Hypothalamus (tissue), 51 donors: ENCODE measurements at regions not wholly inside any gene's neighbourhood (a gene's known extent, or its start where the extent isn't known, plus 50 kb on each side); places are given as distances from the start of the nearest gene placed in this dataset.
"Not testable (repeated sequence)": the region's sequence is repeated elsewhere in the genome, so short reads cannot be mapped to it uniquely, and the experiment has no call there.

Experiments
- DNase-seq, 51 donors: peaks; one replicate each; lab custom pipeline; 2025; lab: John Stamatoyannopoulos, UW

DNA sequence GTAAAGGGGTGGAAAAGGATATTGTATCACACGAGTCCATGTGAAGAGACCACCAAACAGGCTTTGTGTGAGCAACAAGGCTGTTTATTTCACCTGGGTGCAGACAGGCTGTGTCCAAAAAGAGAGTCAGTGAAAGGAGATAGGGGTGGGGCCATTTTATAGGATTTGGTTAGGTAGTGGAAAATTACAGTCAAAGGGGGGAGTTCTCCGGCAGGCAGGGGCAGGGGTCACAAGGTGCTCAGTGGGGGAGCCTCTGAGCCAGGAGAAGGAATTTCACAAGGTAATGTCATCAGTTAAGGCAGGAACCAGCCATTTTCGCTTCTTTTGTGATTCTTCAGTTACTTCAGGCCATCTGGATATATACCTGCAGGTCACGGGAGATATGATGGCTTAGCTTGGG, 104.7 kb upstream of the SPATS2L start:
- not testable (repeated sequence) for DNase-seq

DNA sequence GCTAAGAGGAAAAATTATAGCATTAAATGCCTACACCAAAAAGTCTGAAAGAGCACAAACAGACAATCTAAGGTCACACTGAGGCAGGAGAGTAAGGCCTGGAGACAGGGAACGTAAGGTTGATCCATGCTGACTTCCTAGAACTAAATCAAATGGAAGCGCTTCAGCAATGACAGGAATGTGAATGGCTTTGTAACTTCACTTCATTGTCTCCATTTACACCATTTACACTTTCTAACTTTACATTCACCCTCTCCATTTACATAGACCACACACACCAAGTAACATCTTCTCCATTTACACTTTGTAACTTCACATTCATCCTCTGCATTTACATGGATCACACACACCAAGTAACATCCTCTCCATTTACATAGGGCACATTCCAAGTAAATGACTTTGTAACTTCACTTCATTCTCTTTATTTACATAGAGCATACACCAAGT, 103.1 kb upstream of the SPATS2L start:
- no peak for DNase-seq

DNA sequence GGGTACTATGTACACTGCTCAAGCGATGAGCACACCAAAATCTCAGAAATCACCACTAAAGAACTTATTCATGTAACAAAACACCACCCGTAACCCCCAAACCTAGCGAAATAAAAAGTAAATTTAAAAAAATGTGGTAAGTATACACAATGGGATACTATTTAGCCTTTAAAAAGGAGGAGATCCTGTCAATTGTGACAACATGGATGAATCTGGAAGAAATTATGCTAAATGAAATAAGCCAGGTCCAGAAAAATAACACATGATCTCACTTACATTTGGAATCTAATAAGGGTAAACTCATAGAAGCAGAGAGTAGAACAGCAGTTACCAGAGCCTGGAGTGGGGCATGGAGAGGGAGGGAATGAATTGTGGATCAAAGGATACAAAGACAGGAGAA, 98.5 kb upstream of the SPATS2L start:
- DNase-seq: no peak

DNA sequence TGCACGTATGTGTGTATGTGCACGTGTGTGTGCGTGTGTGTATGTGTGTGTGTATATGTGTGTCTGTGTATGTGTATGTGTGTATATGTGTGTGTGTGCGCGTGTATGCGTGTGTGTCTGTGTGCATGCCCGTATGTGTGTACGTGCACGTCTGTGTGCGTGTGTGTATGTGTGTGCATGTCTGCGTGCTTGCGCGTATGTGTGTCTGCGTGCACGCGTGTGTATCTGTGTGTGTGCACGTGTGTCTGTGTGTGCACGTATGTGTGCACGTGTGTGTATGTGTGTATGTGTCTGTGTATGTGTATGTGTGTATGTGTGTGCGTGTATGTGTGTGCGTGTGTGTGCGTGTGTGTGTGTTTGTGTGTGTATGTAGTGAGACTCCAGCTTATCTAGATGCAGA, 97.5 kb upstream of the SPATS2L start:
- no peak for DNase-seq

DNA sequence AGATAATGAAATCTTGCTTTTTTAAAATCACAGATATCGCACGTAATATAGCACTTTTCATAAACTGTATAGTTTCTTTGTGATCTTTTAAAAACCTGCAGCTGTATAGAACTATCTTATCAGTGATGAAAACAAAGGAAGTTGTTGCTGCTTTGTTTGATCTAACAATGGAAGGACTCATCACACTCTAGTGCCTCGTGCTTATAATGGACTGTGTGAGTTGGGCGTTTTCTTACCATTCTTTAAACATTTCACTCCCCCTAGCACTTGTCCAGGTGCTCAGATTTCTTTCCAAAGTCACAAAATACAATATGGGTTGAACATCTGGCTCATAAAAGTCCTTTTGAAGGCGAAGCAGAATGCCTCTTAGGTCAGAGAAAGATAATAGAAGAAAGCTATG, 94.8 kb upstream of the SPATS2L start:
- DNase-seq: no peak

DNA sequence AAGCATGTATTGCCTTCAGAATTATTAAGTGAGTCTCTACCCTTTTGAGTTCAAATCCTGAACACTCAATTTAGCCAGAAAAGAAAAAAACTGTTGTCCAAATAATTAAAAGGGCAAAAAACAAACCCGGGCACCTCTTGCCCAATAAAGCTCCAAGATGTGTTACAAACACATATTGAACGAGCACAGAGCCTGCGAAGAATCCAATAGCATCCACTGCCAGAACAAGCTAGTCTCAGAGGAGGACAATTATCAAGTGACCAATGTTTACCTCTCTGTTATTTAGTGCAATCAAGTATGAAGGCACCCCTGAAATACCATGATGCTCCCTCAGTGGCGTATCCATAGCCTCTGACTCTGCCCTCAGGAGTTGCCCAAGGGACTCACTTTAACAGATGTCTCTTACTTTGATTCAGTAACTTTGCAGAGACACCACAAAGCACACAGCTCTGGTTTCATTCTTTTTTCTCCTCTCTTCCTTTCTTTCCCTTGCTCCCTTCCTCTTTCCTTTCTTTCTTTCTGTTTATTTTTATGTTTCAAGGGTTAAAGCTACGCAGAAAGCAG, 93.5 kb upstream of the SPATS2L start:
- no peak for DNase-seq

DNA sequence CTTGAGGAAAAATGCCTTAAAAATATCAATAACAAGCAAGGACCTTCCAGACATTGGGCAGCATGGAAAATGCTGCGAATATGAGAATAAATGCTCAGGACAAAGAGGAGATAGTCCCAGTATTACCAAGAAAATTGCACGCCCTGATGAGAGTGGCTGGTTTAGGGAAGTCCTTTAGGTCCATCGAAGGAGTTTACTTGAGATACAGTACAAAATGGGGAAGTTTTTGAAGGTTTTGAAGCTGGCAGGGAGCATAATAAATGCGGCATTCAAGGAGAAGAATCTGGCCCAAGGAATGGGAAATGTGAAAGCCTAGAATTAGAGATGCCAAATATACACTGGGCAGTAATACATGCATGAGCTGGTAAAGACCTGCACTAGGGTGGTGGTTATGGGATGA, 90.2 kb upstream of the SPATS2L start:
- no peak for DNase-seq

DNA sequence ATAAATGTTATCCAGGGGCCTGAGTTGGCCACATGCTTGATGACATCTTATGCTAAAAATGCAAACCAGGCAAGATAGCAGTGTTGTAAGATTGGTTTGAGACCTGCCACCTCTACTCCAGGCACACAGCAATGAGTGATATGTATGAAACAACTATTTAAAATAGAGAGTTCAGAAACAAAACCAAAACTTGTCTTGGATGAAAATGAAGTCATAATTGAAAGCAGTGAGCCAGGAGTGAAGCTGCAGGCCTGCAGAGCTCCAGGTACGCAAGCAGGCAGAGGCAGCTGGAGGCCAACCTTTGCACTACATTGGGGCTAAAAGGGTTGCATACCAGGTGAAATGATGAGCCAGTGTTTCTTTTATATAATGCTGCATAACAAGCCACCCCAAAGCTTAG, 89.2 kb upstream of the SPATS2L start:
- DNase-seq: no peak

DNA sequence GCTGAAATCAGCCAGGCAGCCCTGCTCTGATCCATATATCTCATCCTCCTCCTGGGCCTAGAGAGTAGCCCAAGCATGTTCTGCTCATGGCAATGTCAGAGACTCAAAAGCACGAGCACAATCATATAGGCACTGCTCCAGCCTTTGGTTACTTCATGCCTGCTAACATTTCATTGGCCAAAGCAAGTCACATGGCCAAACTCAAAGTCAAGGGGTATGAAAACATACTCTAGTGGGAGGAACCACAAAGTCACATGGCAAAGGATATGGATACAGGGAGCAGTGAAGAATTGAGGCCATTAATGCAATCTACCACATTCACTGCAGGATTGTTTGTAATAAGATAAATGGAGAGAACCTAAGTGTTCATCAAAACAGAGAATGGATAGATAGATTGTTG, 87.8 kb upstream of the SPATS2L start:
- no peak for DNase-seq

DNA sequence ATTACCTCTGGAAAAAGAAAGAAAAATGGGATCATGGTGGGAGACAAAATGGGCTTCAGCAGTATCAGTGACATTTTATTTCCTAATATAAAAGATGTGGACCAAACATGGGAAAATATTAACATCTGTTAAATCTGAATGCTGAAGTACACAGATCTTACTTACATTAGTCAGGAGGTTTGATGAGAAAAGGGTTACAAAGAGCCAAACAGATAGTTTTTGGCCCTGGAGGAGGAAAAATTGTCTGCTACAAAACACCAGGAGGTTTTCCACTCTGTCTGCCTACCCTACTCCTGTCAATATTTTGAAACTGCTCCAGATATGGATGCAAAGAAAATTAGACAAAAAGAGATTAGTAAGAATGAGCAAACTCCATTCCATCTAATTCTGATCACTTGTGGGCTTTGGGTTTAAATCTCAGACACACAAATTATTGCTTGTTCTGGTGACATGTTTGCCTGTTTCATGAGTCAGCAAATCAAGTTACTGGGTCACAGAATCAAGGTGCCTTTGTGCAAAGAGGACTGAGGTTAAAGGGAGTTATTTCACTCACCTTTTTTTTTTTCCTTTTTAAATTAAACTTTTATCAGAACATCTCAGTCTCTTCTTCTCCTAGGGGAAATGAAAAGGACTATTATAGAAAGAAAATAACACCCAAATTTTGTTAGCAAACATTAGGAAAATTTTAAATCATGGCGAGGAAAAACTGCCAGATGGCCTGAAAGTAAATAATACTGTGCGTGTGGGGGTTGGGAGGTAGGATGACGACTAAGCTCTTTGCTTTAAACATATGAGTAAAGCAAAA, 87.0 kb upstream of the SPATS2L start:
- DNase-seq: no peak

DNA sequence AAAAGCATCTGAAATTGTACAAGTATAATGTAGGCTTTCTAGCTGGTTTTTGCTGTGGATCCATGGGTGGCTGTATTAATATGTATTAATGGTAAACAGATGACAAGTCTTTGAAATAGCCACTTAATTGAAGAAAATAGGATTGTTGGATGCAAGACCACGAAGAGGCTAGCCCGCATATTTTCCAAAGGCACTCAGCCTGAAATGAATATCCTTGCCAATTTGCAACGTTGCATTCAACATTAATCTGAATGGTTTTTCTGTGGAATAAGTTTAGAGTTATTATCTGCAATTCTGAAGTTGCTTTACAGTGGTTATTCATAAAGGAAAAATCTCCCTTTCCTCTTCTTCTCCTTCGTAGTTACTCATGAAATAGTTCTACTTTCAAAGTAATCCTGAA, 86.2 kb upstream of the SPATS2L start:
- DNase-seq: no peak

DNA sequence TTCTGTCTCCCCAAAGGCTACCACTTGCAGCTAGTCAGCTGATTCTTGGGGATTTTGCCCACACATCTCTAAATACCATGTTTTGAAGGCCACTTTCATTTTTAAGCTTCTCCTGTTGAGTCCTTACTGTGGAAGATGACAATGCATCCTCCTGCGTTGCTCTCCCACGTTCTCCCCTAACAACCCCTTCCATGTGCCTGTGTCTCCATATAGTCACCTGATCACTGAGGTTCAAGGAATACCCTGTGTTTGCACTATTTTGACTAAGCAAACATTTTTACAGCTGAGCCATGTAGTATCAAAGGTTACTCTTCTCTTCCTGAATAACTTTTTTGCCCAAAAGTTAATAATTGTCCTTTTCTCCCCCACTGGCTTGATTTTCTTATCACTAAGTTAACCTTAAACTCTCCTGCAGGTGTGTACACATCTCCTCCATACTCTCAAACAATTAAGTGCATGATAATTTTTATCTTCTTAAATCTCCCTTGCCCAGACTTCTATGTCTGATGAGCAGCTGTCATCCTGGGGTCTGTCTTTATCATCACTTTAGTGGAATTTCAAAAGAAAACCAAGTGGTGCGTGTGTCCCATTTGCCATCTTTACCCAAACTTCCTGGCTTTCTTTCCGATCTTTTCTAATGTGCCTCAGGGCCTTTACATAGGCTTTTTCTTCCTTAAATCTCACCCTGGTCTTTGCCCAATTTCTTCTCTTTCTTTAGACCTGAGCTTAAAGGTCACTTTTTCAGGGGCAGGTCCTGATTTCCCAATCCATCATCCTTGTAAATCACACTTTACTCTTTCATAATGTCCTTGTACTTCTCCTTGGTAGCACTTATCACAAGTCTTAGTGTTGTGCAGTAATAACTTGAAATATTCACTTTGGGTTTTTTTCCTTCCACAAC, 85.2 kb upstream of the SPATS2L start:
- DNase-seq: no peak

DNA sequence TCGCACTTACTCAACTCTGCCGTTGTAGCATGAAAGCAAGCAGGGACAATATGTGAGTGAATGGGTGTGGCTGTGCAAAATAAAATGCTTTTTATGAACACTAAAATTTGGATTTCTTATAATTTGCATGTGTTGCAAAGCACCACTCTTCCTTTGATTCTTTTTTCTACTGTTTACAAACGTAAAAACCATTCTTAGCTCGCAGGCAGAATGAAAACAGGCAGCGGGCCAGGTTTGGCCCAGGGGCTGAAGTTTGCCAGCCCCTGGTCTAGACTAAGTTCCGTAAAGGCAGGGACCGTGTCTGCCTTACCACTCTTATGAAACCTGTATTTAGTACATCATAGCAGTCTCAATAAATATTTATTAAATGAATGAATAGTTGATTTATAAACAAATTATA, 83.7 kb upstream of the SPATS2L start:
- DNase-seq: peak in 5 of 51 donors; percentile 0 to 13 (median 5)

DNA sequence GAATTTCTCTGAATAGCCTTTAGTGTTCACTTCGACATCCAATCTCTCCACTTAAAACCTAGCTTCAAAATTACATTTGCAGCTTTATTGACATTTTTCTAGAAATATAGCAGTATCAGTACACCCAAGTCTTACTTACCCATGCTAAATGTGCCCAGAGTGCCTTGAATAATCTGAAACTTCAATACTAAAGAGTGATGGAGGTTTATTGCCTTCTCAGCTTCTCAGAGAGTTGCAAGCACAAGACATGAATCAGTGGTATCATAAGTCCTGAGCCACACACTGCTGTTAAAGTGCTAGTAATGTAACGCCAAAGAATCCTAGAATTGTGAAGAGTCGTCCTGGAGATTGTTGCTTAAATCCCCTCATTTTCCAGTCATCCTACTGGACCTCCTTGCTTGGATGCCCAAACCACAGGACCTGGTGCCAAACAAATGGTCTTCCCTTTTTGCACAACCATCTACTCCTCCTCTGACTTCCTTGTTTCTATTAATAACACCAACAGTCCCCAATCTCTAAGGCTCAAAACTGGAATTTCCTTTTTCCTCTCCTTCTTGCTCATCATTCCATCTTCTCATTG, 83.2 kb upstream of the SPATS2L start:
- DNase-seq: no peak

DNA sequence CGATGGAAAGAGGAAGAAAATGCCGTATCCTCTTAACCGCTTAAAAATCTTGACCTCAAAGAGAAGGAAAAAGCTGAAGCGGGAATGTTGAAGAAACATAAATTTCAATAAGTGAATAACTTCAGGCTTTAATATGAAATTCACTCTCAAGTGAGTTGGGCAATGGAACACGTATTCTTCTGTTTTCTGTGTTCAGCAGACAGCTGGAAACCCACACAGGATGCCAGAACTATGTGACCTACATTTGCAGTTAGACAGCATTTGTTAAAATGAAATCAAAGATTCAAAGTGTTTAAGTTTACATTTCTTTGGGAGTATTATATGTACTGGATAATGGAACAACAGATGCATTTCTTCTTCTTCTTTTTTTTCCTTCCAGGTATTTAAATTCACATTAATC, 80.5 kb upstream of the SPATS2L start:
- DNase-seq: no peak

DNA sequence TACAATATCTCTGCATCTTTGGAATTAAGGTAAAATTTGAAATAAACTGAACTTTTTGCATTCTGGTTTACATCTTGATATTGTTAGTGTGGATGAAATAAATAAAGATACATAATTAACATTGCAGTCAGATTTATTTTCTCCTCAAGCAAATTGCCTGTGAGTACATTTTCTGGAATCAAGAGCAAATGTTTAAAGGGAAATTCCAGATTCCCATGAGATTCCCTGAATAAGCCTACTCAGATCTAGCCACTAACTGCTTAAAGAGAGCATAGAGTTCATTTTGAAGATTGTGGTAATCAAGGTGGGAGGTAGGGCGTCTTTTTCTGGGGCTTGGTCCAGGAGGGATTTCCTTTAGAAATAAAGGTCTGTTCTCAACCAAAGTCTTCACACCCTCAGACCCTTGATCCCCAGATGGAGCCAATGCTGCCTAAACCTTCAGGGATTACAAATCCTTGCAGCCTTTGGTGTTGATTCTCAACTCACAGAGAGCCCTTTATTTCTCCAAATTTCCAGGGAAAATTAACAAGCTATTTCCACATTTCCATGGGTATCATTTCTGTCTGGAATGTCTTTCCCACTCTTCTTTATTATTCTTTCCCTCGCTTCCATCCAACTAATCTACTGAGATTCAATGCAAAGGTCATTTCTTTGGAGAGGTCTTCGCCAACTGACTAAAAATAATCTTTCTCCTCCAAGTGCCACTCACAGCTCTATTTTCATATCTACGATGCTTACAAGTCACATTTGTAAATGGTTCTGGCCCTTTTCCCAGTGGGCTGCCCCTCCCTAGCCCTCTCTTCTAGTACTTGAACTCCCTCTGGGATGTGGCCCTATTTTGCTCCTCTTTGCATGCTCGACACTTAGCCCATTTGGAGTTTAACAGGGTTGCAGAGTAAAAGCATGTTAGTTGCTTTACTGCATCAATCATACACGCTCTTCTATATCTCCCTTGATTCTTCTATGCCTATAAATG, 79.8 kb upstream of the SPATS2L start:
- DNase-seq: no peak

DNA sequence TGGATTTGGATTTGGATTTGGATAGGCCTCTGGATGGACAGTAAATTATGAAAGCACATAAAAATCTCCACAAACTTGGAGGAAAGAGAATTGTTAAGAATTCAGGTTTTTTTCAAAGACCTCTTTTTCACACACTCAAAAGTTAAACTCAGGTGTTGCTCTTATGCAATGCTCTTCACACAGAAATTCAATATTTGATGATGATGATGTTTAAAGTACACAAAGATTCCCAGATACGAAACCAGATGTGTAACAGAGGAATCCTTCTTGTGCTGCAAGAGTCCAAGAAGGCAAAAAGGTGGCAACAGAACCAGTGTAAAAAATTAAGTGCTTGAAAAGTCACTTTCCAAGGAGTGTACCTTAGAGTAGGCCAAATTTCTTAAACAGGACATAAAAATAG, 75.8 kb upstream of the SPATS2L start:
- DNase-seq: no peak

DNA sequence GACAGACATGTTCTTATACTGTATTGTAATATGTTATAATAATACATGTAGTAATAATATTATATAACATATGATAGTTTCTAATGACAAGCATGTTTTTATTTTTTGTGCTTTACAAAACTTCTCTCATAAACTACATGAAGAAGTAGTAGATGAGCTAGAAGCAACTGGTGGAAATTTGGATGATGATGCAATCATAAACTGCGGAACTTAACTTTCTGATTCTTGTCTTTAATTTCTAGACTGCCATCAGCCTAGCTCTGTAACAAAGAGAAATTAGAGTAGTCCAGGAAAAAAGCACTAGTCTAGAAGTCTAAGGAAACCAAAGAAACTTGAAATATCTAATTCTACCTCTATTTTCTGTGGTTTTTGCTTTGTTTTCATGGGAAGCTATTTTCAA, 71.0 kb upstream of the SPATS2L start:
- DNase-seq: no peak

DNA sequence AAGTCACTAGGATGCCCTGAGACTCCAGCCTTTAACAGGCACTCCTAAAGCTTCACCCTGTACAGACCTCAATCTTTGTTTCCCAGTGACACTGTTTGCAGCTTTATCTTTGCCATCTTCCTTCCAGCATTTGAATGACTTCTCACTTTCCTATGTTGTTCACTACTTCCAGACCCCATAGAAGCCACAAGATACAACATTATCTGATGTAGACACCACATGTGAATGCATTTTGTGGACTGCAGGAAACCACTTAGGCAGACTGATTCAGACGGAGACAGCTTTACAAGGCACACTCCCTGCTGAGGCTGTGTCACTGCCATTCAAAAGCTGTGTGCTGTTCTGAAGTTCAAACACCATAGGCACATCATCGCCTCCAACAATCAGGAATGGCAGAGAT, 67.3 kb upstream of the SPATS2L start:
- DNase-seq: no peak

DNA sequence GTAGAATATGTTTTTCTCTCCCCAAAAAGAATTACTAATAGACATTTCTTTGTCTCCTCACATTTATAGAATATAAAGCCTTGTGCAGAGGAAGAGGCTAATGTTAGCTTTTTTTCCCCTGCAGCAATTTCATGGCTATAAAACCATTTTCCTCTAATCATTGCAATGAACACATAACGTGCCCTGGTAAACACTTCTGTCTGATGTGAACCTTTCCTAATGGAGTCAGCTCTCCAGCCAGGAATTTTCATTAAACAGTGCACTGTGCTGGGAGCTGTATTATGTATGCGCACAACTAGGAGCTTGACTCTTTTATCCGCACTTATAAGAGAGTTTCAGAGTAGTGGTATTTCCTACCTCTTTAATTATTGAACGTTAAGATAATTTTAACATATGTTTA, 63.9 kb upstream of the SPATS2L start:
- DNase-seq: no peak
